IPS-18c (cell line): ENCODE measurements at regions not wholly inside any gene's neighbourhood (a gene's known extent, or its start where the extent isn't known, plus 50 kb on each side); places are given as distances from the start of the nearest gene placed in this dataset.
"Not testable (repeated sequence)": the region's sequence is repeated elsewhere in the genome, so short reads cannot be mapped to it uniquely, and the experiment has no call there.

Experiments used
- H3K4me3 ChIP-seq: 2 replicates; pipeline ENCODE4 v1.7.0; 2013; ENCODE audit warnings: low read depth, mild to moderate bottlenecking, low read length, moderate library complexity; ENCODE audit not compliant: insufficient read depth
- H3K9me3 ChIP-seq: one replicate; pipeline ENCODE4 v1.6.1; 2013; ENCODE audit warnings: mild to moderate bottlenecking, low read length, moderate library complexity; ENCODE audit not compliant: control insufficient read depth, insufficient read depth

GRCh38 chr11:38842991-38843390, 2245.0 kb upstream of the RAG2 start:
- H3K9me3 ChIP-seq: no peaks in the 10 kb centered on the region
- H3K4me3 ChIP-seq: no peak overlapping the region

- Histone ChIP-seq H3K9me3 (no peaks in the 10 kb centered on the region), H3K4me3 (no peak overlapping the region)
Observed at GRCh38 chr11:38839071-38839470, 2241.0 kb upstream of the RAG2 start.

DNA sequence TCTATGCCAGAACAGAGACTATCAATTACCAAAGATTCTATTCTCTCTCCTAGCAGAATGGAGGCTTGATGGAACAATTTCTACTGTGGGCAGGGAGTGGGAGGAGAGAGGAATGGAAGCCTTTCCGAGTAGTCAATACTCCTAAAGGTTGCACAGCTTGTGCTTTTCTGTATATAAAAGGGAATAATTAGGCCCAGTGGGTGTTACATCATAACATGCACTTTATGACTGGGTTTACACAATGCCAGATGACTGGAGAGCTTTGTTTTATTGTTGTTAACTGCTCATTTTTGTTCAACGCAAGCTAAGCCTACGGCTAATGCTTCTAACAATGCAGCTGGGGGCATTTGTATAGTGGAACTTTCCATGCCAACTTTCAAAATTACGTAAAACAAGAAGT, 2237.9 kb upstream of the RAG2 start:
- Histone ChIP-seq H3K9me3 (no peaks in the 10 kb centered on the region), H3K4me3 (no peak overlapping the region)

DNA sequence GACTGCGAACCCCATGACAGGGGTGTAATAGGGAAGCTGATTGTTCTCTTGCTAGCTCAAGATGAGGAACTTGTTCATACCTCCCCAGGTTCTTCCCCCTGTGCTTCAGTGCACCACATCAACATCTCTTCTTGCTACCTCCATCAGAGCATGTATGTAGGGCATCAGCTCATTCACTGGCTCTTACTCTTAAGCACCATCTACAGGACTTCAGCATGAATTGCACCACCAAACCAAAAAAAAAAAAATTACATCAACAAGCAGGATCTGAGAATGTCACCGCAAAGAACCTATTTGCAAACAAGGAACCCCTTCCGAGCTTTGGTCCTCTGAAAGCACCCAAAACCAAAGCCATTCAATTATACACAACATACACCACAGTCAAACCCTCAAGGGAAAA, 2226.5 kb upstream of the RAG2 start:
- peaks cover 2% of the 10 kb centered on the region for H3K9me3 ChIP-seq
- H3K4me3 ChIP-seq: no peak overlapping the region

GRCh38 chr11:38821786-38822185, 2223.8 kb upstream of the RAG2 start:
- H3K4me3 ChIP-seq, H3K9me3 ChIP-seq: not testable (repeated sequence)

DNA sequence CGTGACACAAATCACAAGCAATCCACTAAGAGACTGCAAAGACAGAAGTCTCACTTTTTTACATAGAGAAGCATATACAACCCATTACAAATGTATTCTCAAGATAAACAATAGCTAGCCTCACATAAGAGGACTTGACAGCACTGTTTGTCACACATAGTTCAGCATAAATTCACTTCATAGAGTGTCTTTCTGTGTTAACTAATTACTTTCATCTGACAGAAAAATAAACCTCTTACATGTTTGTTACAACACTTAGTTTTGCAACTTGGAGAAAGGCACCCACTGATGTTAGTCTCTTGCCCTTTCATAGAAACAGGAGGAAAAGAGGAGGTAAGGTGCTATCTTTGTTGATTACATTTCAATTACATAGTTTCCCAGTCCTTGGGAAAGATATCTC, 2221.9 kb upstream of the RAG2 start:
- H3K9me3 ChIP-seq: peaks cover 2% of the 10 kb centered on the region
- H3K4me3 ChIP-seq: no peak overlapping the region

GRCh38 chr11:38818720-38819119, 2220.7 kb upstream of the RAG2 start:
- H3K9me3 ChIP-seq: peaks cover 2% of the 10 kb centered on the region
- no peak overlapping the region for H3K4me3 ChIP-seq

DNA sequence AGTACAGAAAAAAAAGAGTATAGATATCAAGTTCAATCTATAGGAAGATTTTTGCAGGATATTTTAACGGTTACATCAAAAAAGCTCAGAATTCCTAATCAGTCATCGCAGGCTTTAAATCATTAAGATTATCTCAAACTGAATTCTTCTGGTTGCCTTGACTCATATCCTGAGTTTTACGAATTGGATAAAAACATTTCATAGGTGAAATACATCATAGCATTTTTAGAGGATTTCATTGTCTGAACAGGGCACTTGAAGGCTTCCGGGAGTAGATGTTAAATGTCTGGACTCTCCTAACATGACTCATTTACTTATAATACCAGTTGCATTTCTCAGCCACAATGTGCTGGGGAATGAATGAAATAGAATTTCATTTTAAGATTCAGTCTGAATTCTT, 2216.6 kb upstream of the RAG2 start:
- Histone ChIP-seq H3K4me3 (no peak overlapping the region), H3K9me3 (no peaks in the 10 kb centered on the region)

DNA sequence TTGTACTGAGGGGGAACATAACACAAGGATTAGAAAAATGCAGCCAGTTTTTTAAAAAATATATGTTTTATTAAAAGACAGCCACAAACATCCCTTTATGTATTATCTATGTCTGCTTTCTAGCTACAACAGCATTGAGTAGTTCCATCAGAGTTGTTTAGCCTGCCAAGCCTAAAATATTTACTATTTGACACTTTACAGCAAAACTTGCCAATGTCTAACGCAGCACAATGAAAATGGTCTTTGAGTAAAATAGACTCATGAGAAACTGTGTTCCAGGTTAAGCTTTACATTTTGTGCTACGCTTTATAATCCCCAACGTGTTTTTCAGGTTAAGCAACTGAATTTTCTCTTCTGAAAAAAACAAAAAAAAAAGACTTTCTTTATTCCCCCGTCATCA, 2211.5 kb upstream of the RAG2 start:
- H3K9me3 ChIP-seq: peaks cover 2% of the 10 kb centered on the region
- no peak overlapping the region for H3K4me3 ChIP-seq

DNA sequence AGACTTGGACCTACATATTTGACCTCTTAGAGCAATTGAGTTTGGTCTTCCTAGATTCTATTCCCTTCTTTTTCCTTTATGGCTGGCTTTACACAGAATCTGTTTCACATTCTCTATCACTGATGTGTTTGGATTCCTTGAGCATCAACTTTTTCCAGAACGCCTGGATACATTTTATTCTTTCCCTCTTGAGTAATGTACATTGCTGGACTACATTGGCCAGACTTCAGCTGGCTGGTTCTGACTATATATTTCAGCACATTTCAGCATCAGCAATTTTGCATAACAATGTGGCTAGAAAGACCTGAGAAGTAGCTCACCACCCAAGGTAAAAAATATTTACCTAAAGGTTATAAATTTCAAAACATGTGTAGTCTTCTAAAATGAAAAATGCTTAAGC, 2198.2 kb upstream of the RAG2 start:
- no peak overlapping the region for H3K4me3 ChIP-seq

DNA sequence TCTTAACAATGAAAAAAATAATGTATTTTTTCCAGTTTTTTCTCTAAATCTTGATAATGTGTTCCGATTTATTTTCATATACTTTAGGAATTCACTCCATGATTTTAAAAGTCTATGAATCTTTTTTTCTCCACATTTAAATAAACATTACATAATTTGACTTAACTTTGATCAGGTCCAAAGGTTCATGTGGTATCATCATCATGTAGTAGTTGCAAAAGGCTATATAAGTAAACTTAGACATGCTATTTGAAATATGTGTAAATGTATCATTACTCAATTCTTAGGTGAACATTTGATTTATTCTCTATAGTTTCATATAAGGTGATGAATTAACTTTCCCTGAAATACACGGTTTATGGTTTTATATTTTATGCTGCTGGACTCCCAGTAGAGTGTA, 2197.0 kb upstream of the RAG2 start:
- H3K4me3 ChIP-seq: no peak overlapping the region
- H3K9me3 ChIP-seq: no peaks in the 10 kb centered on the region

More for the DNA sequence above, 2198.2 kb upstream of the RAG2 start:
- H3K9me3 ChIP-seq: no peaks in the 10 kb centered on the region

DNA sequence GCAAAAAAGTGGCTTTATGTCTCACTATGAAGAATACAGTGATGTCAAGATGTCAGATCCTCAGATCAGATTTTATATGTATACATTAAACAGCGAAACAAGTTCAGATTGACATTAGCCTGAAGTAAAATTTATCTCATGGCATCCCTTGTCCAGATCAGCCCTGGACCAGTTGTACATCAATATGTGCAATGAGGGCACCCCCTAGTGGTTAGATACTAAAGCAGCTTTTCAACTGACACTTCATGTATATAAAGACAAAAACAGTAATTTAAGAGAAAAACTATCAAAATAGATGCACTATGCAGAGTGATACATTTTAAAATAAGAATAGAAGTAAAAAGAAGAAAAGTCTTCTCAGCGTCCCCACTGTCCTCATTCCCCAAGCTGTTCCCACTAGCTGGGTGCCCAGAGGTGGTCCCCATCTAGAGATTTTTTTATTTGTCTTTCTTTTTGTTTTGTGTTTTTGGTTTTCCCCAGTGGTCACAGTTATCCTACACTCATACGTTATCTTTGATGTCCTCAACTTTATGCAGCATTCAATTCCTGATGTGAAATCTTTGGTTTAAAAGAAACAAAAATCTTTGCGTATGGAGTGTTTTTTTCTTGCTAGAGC, 2193.4 kb upstream of the RAG2 start:
- Histone ChIP-seq H3K9me3 (no peaks in the 10 kb centered on the region), H3K4me3 (no peak overlapping the region)

DNA sequence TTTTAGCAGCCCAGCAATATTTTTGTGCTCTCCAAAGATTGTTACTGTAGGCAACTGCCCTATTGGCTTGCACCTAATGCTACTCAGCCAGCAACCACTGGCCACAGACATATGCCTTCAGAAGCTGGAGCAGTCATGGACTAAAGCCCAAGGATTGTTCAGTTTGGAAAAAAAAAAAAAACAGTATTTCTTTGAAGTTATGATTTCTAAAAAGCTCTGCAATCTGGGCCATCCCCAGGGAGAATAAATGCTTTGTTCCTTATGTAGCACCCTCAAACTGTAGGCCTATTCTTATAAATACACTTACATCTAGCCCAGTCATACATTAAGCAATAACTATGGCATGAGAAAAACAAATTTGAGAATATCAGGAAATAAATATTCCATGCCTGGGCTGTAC, 2190.5 kb upstream of the RAG2 start:
- H3K9me3 ChIP-seq: peaks cover 2% of the 10 kb centered on the region

GRCh38 chr11:38784164-38784563, 2186.1 kb upstream of the RAG2 start:
- Histone ChIP-seq H3K9me3 (peaks cover 2% of the 10 kb centered on the region), H3K4me3 (no peak overlapping the region)

More for the DNA sequence above, 2190.5 kb upstream of the RAG2 start:
- H3K4me3 ChIP-seq: no peak overlapping the region

GRCh38 chr11:38766796-38767195, 2168.8 kb upstream of the RAG2 start:
- no peak overlapping the region for H3K4me3 ChIP-seq
- no peaks in the 10 kb centered on the region for H3K9me3 ChIP-seq

DNA sequence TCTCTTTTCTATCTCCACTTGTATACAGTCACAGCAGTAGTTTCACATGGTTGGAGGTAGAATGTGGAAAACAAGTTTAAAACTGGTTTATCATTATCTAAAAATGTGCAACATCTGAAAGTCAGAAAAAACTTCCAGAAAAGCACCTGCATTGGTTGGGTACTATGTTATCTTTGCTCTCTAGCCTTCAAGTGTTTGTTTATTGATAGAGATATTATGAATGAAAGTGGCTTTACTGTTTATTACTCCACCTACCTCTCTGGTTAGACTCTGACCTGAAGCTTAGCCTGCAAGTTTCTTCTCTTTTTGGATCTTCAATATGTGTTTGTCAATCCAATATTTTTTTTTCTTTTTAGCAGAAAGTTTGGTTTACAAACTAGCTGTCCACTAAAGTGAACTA, 2161.4 kb upstream of the RAG2 start:
- no peak overlapping the region for H3K4me3 ChIP-seq
- no peaks in the 10 kb centered on the region for H3K9me3 ChIP-seq

DNA sequence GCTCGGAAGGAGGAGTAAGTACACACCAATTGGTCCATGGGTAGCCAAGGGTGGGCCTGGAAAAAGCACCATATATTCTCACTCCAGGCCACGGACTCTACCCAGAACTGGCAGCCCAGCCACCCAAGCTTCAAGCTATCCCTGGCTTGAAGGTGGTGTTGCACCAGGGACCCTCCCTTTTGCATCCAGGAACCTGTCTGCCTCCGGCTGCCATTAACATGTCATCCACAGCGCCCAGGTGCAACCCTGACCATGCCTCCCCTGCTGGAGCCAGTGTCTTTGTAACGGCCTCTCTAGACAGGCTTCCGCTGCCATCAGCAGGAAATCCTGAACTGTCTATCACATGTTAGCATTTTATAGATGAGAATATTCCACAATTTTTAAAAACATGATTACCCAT, 2158.5 kb upstream of the RAG2 start:
- H3K9me3 ChIP-seq: no peaks in the 10 kb centered on the region
- no peak overlapping the region for H3K4me3 ChIP-seq

DNA sequence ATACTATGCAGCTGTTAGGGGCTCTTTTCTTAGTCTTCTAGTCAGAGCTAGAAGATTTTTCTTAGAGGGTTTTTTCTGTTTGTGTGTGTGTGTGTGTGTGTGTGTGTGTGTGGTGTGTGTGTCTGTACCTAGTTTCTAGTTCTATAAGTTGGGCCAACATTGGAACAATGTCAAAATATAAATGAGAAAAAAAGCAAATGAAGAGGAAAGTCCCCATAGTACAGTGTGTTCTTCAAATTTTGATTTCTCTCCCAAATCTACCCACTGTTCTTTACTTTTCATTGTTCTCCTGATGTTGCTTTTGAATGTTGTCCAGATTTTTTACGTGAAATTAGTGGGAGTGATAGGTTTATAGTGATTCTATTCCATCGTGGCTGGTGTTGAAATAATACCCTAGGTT, 2153.4 kb upstream of the RAG2 start:
- H3K4me3 ChIP-seq: no peak overlapping the region
- H3K9me3 ChIP-seq: no peaks in the 10 kb centered on the region

DNA sequence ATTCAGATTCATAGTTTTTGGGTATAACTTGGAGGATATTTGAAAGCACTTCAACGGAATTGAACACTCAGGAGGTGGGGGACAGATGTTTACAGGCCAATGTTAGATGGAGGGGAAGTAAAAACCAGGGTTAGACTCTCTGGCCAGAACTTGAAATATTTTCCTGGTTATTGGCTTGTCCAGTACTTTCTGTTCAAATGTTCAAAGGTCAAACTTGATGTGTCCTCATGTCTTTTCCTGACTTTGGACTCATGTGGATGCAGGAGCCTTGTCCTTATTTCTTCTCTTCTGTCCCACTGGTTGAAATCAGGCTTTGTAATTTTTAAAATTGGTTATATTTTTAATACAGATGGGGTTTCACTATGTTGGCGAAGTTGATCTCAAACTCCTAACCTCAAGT, 2148.5 kb upstream of the RAG2 start:
- H3K4me3 ChIP-seq, H3K9me3 ChIP-seq: not testable (repeated sequence)
